Natural killer cell (primary cell): ENCODE measurements at regions not wholly inside any gene's neighbourhood (a gene's known extent, or its start where the extent isn't known, plus 50 kb on each side); places are given as distances from the start of the nearest gene placed in this dataset.

Experiments
- ATAC-seq, 3 donors: fragments of 150-1000 bp in 2 of 3; fragments of 200-7000 bp in 1 of 3; cut with Tn5 transposase; 1 replicate in 1 of 3; 2 replicates in 2 of 3; pipeline ENCODE4 v1.10.0; 2021; ENCODE audit warnings: mild to moderate bottlenecking in 2 of 3, moderate library complexity in 2 of 3
- DNase-seq, 2 donors: peaks; one replicate each; pipeline versions ENCODE4 v3.0.0 to v3.0.0-alpha.2; 2013 to 2021; ENCODE audit warnings: mixed read lengths in 1 of 2
- H3K27ac ChIP-seq: one replicate; pipeline ENCODE4 v1.5.1; 2013; ENCODE audit warnings: mild to moderate bottlenecking, low read length
- H3K27me3 ChIP-seq: one replicate; pipeline ENCODE4 v1.6.1; 2013; ENCODE audit warnings: low read length; ENCODE audit not compliant: control insufficient read depth, insufficient read depth
- H3K36me3 ChIP-seq: one replicate; pipeline ENCODE4 v1.6.1; 2013; ENCODE audit warnings: low read length; ENCODE audit not compliant: control insufficient read depth, insufficient read depth
- H3K4me1 ChIP-seq: one replicate; pipeline ENCODE4 v1.6.1; 2013; ENCODE audit warnings: low read length; ENCODE audit not compliant: control insufficient read depth, insufficient read depth
- H3K4me3 ChIP-seq: one replicate; pipeline ENCODE4 v1.5.1; 2013; ENCODE audit warnings: low read length
- H3K9me3 ChIP-seq: one replicate; pipeline ENCODE4 v1.6.1; 2013; ENCODE audit warnings: low read length; ENCODE audit not compliant: control insufficient read depth, insufficient read depth
- H3K27ac Mint-ChIP-seq, 2 donors: one replicate each; pipeline ENCODE4 v1.8.0; 2022; ENCODE audit warnings: mild to moderate bottlenecking in 2 of 2, mixed read lengths in 2 of 2, moderate library complexity in 1 of 2
- H3K27me3 Mint-ChIP-seq, 2 donors: one replicate each; pipeline ENCODE4 v1.8.0; 2022; ENCODE audit warnings: low read depth in 2 of 2, mixed read lengths in 2 of 2
- H3K36me3 Mint-ChIP-seq: one replicate; pipeline ENCODE4 v1.8.0; 2022; ENCODE audit warnings: mixed read lengths
- H3K4me1 Mint-ChIP-seq, 2 donors: one replicate each; pipeline ENCODE4 v1.8.0; 2022; ENCODE audit warnings: mixed read lengths in 2 of 2
- H3K4me3 Mint-ChIP-seq: one replicate; pipeline ENCODE4 v1.8.0; 2022; ENCODE audit warnings: mild to moderate bottlenecking, moderate library complexity, mixed read lengths
- H3K9me3 Mint-ChIP-seq, 2 donors: one replicate each; pipeline ENCODE4 v1.8.0; 2022; ENCODE audit warnings: mixed read lengths in 2 of 2
- CTCF ChIP-seq: fragments of 200-600 bp; IDR thresholded peaks from one replicate; pipeline ENCODE4 v1.8.0; 2022; ENCODE audit warnings: antibody characterized with exemption
- WGBS: methylation state at CpG from one replicate; pipeline ENCODE4 v1.1.7; 2013; ENCODE audit warnings: missing lambda C conversion rate; ENCODE audit not compliant: insufficient coverage; 5-methylcytosine and 5-hydroxymethylcytosine counted together
- intact Hi-C: fragments of 100-400 bp; cut with micrococcal nuclease; formaldehyde crosslinking; loops from one replicate; pipeline ENCODE4 v1.14.2; 2022

- ATAC-seq (no peak), DNase-seq (no peak)
- H3K27ac ChIP-seq: no peak overlapping the region
- Mint-ChIP-seq H3K4me3 (no peak overlapping the region), H3K9me3 (peaks cover 0 to 2% of the 10 kb centered on the region in 2 donors), H3K27ac (no peak overlapping the region), H3K4me1 (no peaks in the 10 kb centered on the region), H3K27me3 (peaks cover 0 to 3% of the 10 kb centered on the region in 2 donors), H3K36me3 (no peaks in the 10 kb centered on the region)
- H3K36me3 ChIP-seq: no peaks in the 10 kb centered on the region
- no peaks in the 10 kb centered on the region for H3K4me1 ChIP-seq
- peaks cover 2% of the 10 kb centered on the region for H3K27me3 ChIP-seq
- intact Hi-C loops: no loop called here
- H3K4me3 ChIP-seq: no peak overlapping the region
- no peak for TF ChIP-seq CTCF
- no peaks in the 10 kb centered on the region for H3K9me3 ChIP-seq
- 79% methylated on average over 9 of the region's 9 CpGs for WGBS
Observed at GRCh38 chr12:19872621-19873540, 433.6 kb downstream of the AEBP2 start.

- Mint-ChIP-seq H3K4me1 (no peaks in the 10 kb centered on the region), H3K27ac (no peak overlapping the region), H3K4me3 (no peak overlapping the region), H3K27me3 (peaks cover 0 to 3% of the 10 kb centered on the region in 2 donors), H3K36me3 (no peaks in the 10 kb centered on the region), H3K9me3 (peaks cover 0 to 2% of the 10 kb centered on the region in 2 donors)
- DNase-seq (no peak), ATAC-seq (no peak)
- no peak for TF ChIP-seq CTCF
- H3K4me3 ChIP-seq: no peak overlapping the region
- no peak overlapping the region for H3K27ac ChIP-seq
- no peaks in the 10 kb centered on the region for H3K4me1 ChIP-seq
- no peaks in the 10 kb centered on the region for H3K9me3 ChIP-seq
- intact Hi-C loops: no loop called here
- no peaks in the 10 kb centered on the region for H3K36me3 ChIP-seq
- peaks cover 2% of the 10 kb centered on the region for H3K27me3 ChIP-seq
Observed at GRCh38 chr12:19880076-19880475, 440.8 kb downstream of the AEBP2 start.

- Mint-ChIP-seq H3K4me3 (no peak overlapping the region), H3K27me3 (peaks cover 0 to 3% of the 10 kb centered on the region in 2 donors), H3K36me3 (no peaks in the 10 kb centered on the region), H3K9me3 (peaks cover 0 to 2% of the 10 kb centered on the region in 2 donors), H3K4me1 (no peaks in the 10 kb centered on the region), H3K27ac (no peak overlapping the region)
- intact Hi-C loops: no loop called here
- Histone ChIP-seq H3K27me3 (peaks cover 2% of the 10 kb centered on the region), H3K36me3 (no peaks in the 10 kb centered on the region), H3K4me3 (no peak overlapping the region), H3K4me1 (no peaks in the 10 kb centered on the region), H3K27ac (no peak overlapping the region), H3K9me3 (no peaks in the 10 kb centered on the region)
- ATAC-seq (no peak), DNase-seq (no peak)
- TF ChIP-seq CTCF: no peak
Observed at GRCh38 chr12:19880721-19881120, 441.4 kb downstream of the AEBP2 start.

- no peaks in the 10 kb centered on the region for H3K27me3 ChIP-seq
- ATAC-seq (no peak), DNase-seq (no peak)
- H3K4me1 ChIP-seq: no peaks in the 10 kb centered on the region
- no peak overlapping the region for H3K27ac Mint-ChIP-seq
- H3K36me3 ChIP-seq: no peaks in the 10 kb centered on the region
- no peaks in the 10 kb centered on the region for H3K27me3 Mint-ChIP-seq
- 94% methylated on average over 3 of the region's 3 CpGs for WGBS
- no peak overlapping the region for H3K4me3 ChIP-seq
- H3K36me3 Mint-ChIP-seq: no peaks in the 10 kb centered on the region
- intact Hi-C loops: no loop called here
- H3K9me3 Mint-ChIP-seq: no peaks in the 10 kb centered on the region
- no peaks in the 10 kb centered on the region for H3K4me1 Mint-ChIP-seq
- H3K9me3 ChIP-seq: no peaks in the 10 kb centered on the region
- H3K27ac ChIP-seq: no peak overlapping the region
- no peak overlapping the region for H3K4me3 Mint-ChIP-seq
- TF ChIP-seq CTCF: no peak
Observed at GRCh38 chr12:19882346-19882745, 443.1 kb downstream of the AEBP2 start.
